Central memory CD8-positive, alpha-beta T cell (primary cell): ENCODE measurements at regions not wholly inside any gene's neighbourhood (a gene's known extent, or its start where the extent isn't known, plus 50 kb on each side); places are given as distances from the start of the nearest gene placed in this dataset.
A peak's percentile ranks its signal among the peaks of the same experiment; 100 is the strongest.

Source experiments
- ATAC-seq: fragments of 150-1000 bp; cut with Tn5 transposase; replicated peaks from 2 replicates; pipeline ENCODE4 v1.10.0; 2022; ENCODE audit warnings: mild to moderate bottlenecking, moderate FRiP score, moderate number of reproducible peaks; ENCODE audit not compliant: poor library complexity, severe bottlenecking; ENCODE audit errors: extremely low read depth
- DNase-seq, 2 donors: peaks; one replicate each; pipeline ENCODE4 v3.0.0; 2021; ENCODE audit warnings: low spot score in 2 of 2
- H3K27ac Mint-ChIP-seq: one replicate; pipeline ENCODE4 v1.8.0; 2022; ENCODE audit warnings: low read depth, mild to moderate bottlenecking, moderate library complexity, mixed read lengths
- H3K27me3 Mint-ChIP-seq: one replicate; pipeline ENCODE4 v1.8.0; 2022; ENCODE audit warnings: mixed read lengths
- H3K36me3 Mint-ChIP-seq: one replicate; pipeline ENCODE4 v1.8.0; 2022; ENCODE audit warnings: mild to moderate bottlenecking, moderate library complexity, mixed read lengths; ENCODE audit not compliant: insufficient read depth
- H3K4me1 Mint-ChIP-seq: one replicate; pipeline ENCODE4 v1.8.0; 2022; ENCODE audit warnings: mixed read lengths
- H3K4me3 Mint-ChIP-seq: one replicate; pipeline ENCODE4 v1.8.0; 2022; ENCODE audit warnings: mild to moderate bottlenecking, moderate library complexity, mixed read lengths
- H3K9me3 Mint-ChIP-seq: one replicate; pipeline ENCODE4 v1.8.0; 2022; ENCODE audit warnings: mixed read lengths

GRCh38 chr6:149127212-149127611 lies 190.3 kb upstream of the TAB2 start:
- Mint-ChIP-seq H3K4me1 (peaks cover 24% of the 10 kb centered on the region), H3K9me3 (peaks cover 6% of the 10 kb centered on the region), H3K4me3 (no peak overlapping the region), H3K27ac (no peak overlapping the region), H3K36me3 (peaks cover 2% of the 10 kb centered on the region), H3K27me3 (no peaks in the 10 kb centered on the region)
- DNase-seq (no peak), ATAC-seq (no peak)

GRCh38 chr6:149128489-149129145 lies 188.9 kb upstream of the TAB2 start:
- Mint-ChIP-seq H3K27ac (peak overlapping the region; percentile 86), H3K36me3 (no peaks in the 10 kb centered on the region), H3K4me3 (no peak overlapping the region), H3K9me3 (peaks cover 6% of the 10 kb centered on the region), H3K4me1 (peaks cover 31% of the 10 kb centered on the region), H3K27me3 (no peaks in the 10 kb centered on the region)
- peak; percentile 59 for ATAC-seq
- no peak for DNase-seq

GRCh38 chr6:149129371-149130077 lies 188.0 kb upstream of the TAB2 start:
- H3K9me3 Mint-ChIP-seq, result no peaks in the 10 kb centered on the region
- no peak overlapping the region for H3K4me3 Mint-ChIP-seq
- no peak for ATAC-seq
- H3K4me1 Mint-ChIP-seq, result peaks cover 31% of the 10 kb centered on the region
- H3K36me3 Mint-ChIP-seq, result no peaks in the 10 kb centered on the region
- no peak for DNase-seq
- no peaks in the 10 kb centered on the region for H3K27me3 Mint-ChIP-seq
- H3K27ac Mint-ChIP-seq, result peak overlapping the region; percentile 86

- ATAC-seq (no peak), DNase-seq (no peak)
- peaks cover 31% of the 10 kb centered on the region for H3K4me1 Mint-ChIP-seq
- no peaks in the 10 kb centered on the region for H3K27me3 Mint-ChIP-seq
- H3K27ac Mint-ChIP-seq, result no peak overlapping the region
- H3K4me3 Mint-ChIP-seq, result no peak overlapping the region
- no peaks in the 10 kb centered on the region for H3K9me3 Mint-ChIP-seq
- no peaks in the 10 kb centered on the region for H3K36me3 Mint-ChIP-seq
Observed at GRCh38 chr6:149130090-149130489, 187.4 kb upstream of the TAB2 start.

GRCh38 chr6:149130508-149130907 lies 187.0 kb upstream of the TAB2 start:
- no peak for ATAC-seq
- Mint-ChIP-seq H3K4me1 (peaks cover 31% of the 10 kb centered on the region), H3K4me3 (no peak overlapping the region), H3K9me3 (no peaks in the 10 kb centered on the region), H3K27me3 (no peaks in the 10 kb centered on the region), H3K36me3 (no peaks in the 10 kb centered on the region), H3K27ac (no peak overlapping the region)
- DNase-seq, result no peak

GRCh38 chr6:149131891-149132290 lies 185.6 kb upstream of the TAB2 start:
- no peak for DNase-seq
- Mint-ChIP-seq H3K27me3 (no peaks in the 10 kb centered on the region), H3K4me1 (peaks cover 31% of the 10 kb centered on the region), H3K36me3 (no peaks in the 10 kb centered on the region), H3K4me3 (no peak overlapping the region), H3K27ac (no peak overlapping the region), H3K9me3 (no peaks in the 10 kb centered on the region)
- ATAC-seq, result no peak

GRCh38 chr6:149132336-149132735 lies 185.2 kb upstream of the TAB2 start:
- H3K27me3 Mint-ChIP-seq, result no peaks in the 10 kb centered on the region
- H3K4me1 Mint-ChIP-seq, result peaks cover 31% of the 10 kb centered on the region
- no peaks in the 10 kb centered on the region for H3K36me3 Mint-ChIP-seq
- H3K4me3 Mint-ChIP-seq, result no peak overlapping the region
- DNase-seq (no peak), ATAC-seq (no peak)
- H3K27ac Mint-ChIP-seq, result no peak overlapping the region
- H3K9me3 Mint-ChIP-seq, result no peaks in the 10 kb centered on the region

- DNase-seq (no peak), ATAC-seq (no peak)
- H3K27ac Mint-ChIP-seq, result no peak overlapping the region
- H3K27me3 Mint-ChIP-seq, result no peaks in the 10 kb centered on the region
- H3K4me3 Mint-ChIP-seq, result no peak overlapping the region
- no peaks in the 10 kb centered on the region for H3K36me3 Mint-ChIP-seq
- H3K9me3 Mint-ChIP-seq, result no peaks in the 10 kb centered on the region
- H3K4me1 Mint-ChIP-seq, result peaks cover 11% of the 10 kb centered on the region
Observed at GRCh38 chr6:149134511-149134933, 183.0 kb upstream of the TAB2 start.

GRCh38 chr6:149135809-149136208 lies 181.7 kb upstream of the TAB2 start:
- H3K9me3 Mint-ChIP-seq, result no peaks in the 10 kb centered on the region
- no peak overlapping the region for H3K27ac Mint-ChIP-seq
- no peaks in the 10 kb centered on the region for H3K27me3 Mint-ChIP-seq
- H3K36me3 Mint-ChIP-seq, result peaks cover 4% of the 10 kb centered on the region
- DNase-seq, result no peak
- ATAC-seq, result no peak
- H3K4me3 Mint-ChIP-seq, result no peak overlapping the region
- H3K4me1 Mint-ChIP-seq, result peaks cover 23% of the 10 kb centered on the region

GRCh38 chr6:149136273-149136912 lies 181.1 kb upstream of the TAB2 start:
- Mint-ChIP-seq H3K4me3 (no peak overlapping the region), H3K27ac (no peak overlapping the region), H3K36me3 (peaks cover 6% of the 10 kb centered on the region), H3K27me3 (no peaks in the 10 kb centered on the region), H3K4me1 (peaks cover 29% of the 10 kb centered on the region), H3K9me3 (no peaks in the 10 kb centered on the region)
- DNase-seq (no peak), ATAC-seq (no peak)

GRCh38 chr6:149136913-149137286 lies 180.6 kb upstream of the TAB2 start:
- DNase-seq (no peak), ATAC-seq (no peak)
- Mint-ChIP-seq H3K4me1 (peaks cover 32% of the 10 kb centered on the region), H3K27ac (no peak overlapping the region), H3K9me3 (no peaks in the 10 kb centered on the region), H3K36me3 (peaks cover 6% of the 10 kb centered on the region), H3K4me3 (no peak overlapping the region), H3K27me3 (no peaks in the 10 kb centered on the region)

GRCh38 chr6:149137594-149137993 lies 179.9 kb upstream of the TAB2 start:
- Mint-ChIP-seq H3K4me3 (no peak overlapping the region), H3K27me3 (no peaks in the 10 kb centered on the region), H3K27ac (no peak overlapping the region), H3K9me3 (no peaks in the 10 kb centered on the region), H3K4me1 (peaks cover 25% of the 10 kb centered on the region), H3K36me3 (peaks cover 6% of the 10 kb centered on the region)
- ATAC-seq (no peak), DNase-seq (no peak)

- ATAC-seq (no peak), DNase-seq (no peak)
- no peaks in the 10 kb centered on the region for H3K27me3 Mint-ChIP-seq
- no peaks in the 10 kb centered on the region for H3K9me3 Mint-ChIP-seq
- H3K36me3 Mint-ChIP-seq, result peaks cover 6% of the 10 kb centered on the region
- peaks cover 22% of the 10 kb centered on the region for H3K4me1 Mint-ChIP-seq
- no peak overlapping the region for H3K4me3 Mint-ChIP-seq
- no peak overlapping the region for H3K27ac Mint-ChIP-seq
Observed at GRCh38 chr6:149138089-149138488, 179.4 kb upstream of the TAB2 start.
